Lower leg skin (tissue), 3 donors: ENCODE measurements at regions not wholly inside any gene's neighbourhood (a gene's known extent, or its start where the extent isn't known, plus 50 kb on each side); places are given as distances from the start of the nearest gene placed in this dataset.

Experiments
- POLR2A ChIP-seq, 2 donors: fragments of 450-650 bp; IDR thresholded peaks; one replicate each; pipeline ENCODE4 v1.6.1; 2016 to 2017; ENCODE audit warnings: antibody characterized with exemption in 2 of 2, mild to moderate bottlenecking in 1 of 2, moderate library complexity in 1 of 2
- TF ChIP-seq, protein P1 (sequence below), 3 donors: fragments of 450-650 bp; IDR thresholded peaks; one replicate each; pipeline ENCODE4 v1.5.1; 2016; ENCODE audit warnings: antibody characterized with exemption in 3 of 3, mild to moderate bottlenecking in 3 of 3, moderate library complexity in 2 of 3

DNA sequence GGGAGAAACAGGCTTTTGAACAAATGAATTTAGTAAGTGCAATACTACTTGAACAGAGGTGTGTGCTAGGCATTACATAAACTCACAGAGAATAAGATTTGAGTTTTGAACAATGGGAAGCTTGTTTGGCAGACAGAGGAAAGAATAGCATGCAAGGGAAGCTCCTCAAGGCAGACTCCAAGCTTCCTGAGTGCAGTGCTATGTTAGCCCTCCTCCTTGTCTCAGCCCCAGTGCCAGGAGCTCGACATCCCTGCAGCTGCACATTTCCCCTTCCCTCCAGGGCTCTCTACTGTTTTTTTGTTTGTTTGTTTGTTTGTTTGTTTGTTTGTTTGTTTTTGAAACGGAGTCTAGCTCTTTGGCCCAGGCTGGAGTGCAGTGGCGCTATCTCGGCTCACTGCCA is 237.5 kb downstream of the IPMK start:
- no peak for TF ChIP-seq POLR2A (IDR thresholded peaks at IDR 0.05)
- TF ChIP-seq, protein P1, sequence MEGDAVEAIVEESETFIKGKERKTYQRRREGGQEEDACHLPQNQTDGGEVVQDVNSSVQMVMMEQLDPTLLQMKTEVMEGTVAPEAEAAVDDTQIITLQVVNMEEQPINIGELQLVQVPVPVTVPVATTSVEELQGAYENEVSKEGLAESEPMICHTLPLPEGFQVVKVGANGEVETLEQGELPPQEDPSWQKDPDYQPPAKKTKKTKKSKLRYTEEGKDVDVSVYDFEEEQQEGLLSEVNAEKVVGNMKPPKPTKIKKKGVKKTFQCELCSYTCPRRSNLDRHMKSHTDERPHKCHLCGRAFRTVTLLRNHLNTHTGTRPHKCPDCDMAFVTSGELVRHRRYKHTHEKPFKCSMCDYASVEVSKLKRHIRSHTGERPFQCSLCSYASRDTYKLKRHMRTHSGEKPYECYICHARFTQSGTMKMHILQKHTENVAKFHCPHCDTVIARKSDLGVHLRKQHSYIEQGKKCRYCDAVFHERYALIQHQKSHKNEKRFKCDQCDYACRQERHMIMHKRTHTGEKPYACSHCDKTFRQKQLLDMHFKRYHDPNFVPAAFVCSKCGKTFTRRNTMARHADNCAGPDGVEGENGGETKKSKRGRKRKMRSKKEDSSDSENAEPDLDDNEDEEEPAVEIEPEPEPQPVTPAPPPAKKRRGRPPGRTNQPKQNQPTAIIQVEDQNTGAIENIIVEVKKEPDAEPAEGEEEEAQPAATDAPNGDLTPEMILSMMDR (IDR thresholded peaks at IDR 0.05), result no peak
